ENCODE measurements at regions not wholly inside any gene's neighbourhood (a gene's known extent, or its start where the extent isn't known, plus 50 kb on each side); places are given as distances from the start of the nearest gene placed in this dataset.

- TF ChIP-seq GABPA (IDR thresholded peaks at IDR 0.05; ENCODE audit: borderline replicate concordance, insufficient read depth, low read length), result no peak
- TF ChIP-seq SIN3A (conservative IDR thresholded peaks at IDR 0.05 in 1 of 2, IDR thresholded peaks at IDR 0.05 in 1 of 2; ENCODE audit: low read depth in 1 of 2, low read length in 2 of 2), result no peak
- no peak for TF ChIP-seq POLR2A (IDR thresholded peaks at IDR 0.05; ENCODE audit: control extremely low read depth in 1 of 2, low read depth in 2 of 2, low read length in 2 of 2)
Measured at GRCh38 chr10:75293446-75293820, 57.7 kb upstream of the COMTD1 start.
